GM12874 (cell line): ENCODE measurements at regions not wholly inside any gene's neighbourhood (a gene's known extent, or its start where the extent isn't known, plus 50 kb on each side); places are given as distances from the start of the nearest gene placed in this dataset.

Experiments
- TF ChIP-seq, protein P1 (sequence below): IDR thresholded peaks from 2 replicates; pipeline ENCODE4 v1.5.1; 2011; ENCODE audit warnings: low read depth, mild to moderate bottlenecking, control low read depth, low read length, moderate library complexity; ENCODE audit not compliant: insufficient read depth

GRCh38 chr2:237012577-237013267 is 73.0 kb upstream of the COPS8 start:
- TF ChIP-seq, protein P1, sequence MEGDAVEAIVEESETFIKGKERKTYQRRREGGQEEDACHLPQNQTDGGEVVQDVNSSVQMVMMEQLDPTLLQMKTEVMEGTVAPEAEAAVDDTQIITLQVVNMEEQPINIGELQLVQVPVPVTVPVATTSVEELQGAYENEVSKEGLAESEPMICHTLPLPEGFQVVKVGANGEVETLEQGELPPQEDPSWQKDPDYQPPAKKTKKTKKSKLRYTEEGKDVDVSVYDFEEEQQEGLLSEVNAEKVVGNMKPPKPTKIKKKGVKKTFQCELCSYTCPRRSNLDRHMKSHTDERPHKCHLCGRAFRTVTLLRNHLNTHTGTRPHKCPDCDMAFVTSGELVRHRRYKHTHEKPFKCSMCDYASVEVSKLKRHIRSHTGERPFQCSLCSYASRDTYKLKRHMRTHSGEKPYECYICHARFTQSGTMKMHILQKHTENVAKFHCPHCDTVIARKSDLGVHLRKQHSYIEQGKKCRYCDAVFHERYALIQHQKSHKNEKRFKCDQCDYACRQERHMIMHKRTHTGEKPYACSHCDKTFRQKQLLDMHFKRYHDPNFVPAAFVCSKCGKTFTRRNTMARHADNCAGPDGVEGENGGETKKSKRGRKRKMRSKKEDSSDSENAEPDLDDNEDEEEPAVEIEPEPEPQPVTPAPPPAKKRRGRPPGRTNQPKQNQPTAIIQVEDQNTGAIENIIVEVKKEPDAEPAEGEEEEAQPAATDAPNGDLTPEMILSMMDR: no peak

GRCh38 chr2:237016121-237016915 is 69.4 kb upstream of the COPS8 start:
- TF ChIP-seq, protein P1: no peak

DNA sequence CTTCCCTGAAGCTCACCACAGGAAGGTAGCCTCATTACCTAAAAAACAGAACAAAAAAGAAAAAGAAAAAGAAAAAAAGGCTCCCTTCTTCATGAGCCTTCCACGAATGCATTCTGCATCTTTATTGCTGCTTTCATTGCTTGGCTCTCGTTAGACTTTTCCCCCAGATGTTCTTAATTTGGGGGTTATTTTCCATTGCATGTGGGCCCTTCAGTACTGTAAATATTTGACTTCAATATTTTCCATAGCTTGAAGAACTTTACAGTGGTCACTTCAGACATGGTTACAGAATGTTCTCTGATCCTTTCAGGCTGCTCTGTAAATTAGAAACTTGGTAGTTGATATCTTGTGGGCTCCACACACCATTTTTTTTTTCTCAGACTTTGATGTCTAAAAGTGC is 65.6 kb upstream of the COPS8 start:
- TF ChIP-seq, protein P1: no peak

GRCh38 chr2:237022533-237022932 is 63.2 kb upstream of the COPS8 start:
- TF ChIP-seq, protein P1: no peak

DNA sequence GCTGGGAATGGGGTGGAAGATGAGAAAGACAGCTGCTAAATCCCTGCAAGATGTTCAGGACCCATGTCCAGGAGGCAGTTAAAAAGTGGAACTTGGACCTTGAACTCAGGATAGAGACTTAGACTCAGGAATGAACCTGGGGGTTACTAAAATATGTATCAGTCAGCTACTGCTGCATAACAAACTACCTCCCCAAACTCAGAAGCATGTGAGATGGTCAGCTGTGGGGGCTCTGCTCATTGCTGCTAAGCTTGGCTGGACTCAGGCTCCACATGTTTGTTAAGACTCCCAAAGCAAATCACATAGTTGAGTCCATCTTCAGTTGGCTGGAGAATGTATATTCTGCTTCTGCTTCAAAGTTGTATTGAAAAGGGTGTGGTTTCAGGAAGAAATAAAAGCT is 61.4 kb upstream of the COPS8 start:
- TF ChIP-seq, protein P1: no peak

DNA sequence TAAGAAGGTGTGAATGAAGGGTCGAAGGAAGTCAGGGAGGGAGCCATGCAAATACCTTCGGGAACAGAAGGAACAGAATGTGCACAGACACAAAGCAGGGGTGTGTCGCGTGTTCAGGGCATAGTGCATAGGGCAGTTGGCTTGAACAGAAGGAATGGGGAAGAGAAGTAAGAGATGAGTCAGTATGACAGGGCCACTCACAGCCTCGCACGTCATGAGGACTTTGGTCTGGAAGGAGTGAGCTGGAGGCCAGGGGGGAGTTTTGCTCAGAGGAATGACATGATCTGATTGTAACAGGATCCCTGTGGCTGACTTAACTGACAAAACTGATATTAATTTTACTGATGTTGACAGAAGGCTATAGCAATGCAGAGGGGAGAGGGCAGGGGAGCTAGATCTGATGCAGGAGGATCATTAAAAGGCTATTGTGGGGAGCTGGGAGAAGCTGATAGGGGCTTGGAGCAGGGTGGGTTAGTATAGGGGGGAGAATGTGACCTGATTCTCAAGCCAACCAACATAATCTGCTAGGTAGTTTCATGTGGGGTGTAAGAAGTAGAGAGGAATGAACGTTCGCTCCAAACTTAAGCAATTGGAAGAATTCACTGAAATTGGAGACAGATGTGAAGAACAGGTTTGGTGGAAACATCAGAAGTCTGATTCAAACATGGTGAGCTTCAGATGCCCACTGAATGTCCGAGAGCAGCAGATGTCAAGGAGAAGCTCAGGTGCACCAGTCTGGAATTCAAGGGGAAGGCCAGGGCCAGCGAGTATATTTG is 60.4 kb upstream of the COPS8 start:
- TF ChIP-seq, protein P1: no peak
